Mesendoderm (in vitro differentiated cells): ENCODE measurements at regions not wholly inside any gene's neighbourhood (a gene's known extent, or its start where the extent isn't known, plus 50 kb on each side); places are given as distances from the start of the nearest gene placed in this dataset.
A peak's percentile ranks its signal among the peaks of the same experiment; 100 is the strongest.

ENCODE experiments used
- DNase-seq: peaks from one replicate; pipeline ENCODE4 v3.0.0; 2013
- H2AK5ac ChIP-seq: 2 replicates; pipeline ENCODE4 v1.6.1; 2013; ENCODE audit warnings: low read length, inconsistent platforms
- H2BK120ac ChIP-seq: 2 replicates; pipeline ENCODE4 v1.6.1; 2013; ENCODE audit warnings: low read depth, mild to moderate bottlenecking, low read length, moderate library complexity, mixed read lengths
- H2BK15ac ChIP-seq: replicated peaks from 2 replicates; pipeline ENCODE4 v1.6.1; 2013; ENCODE audit warnings: low read depth, mild to moderate bottlenecking, moderate library complexity
- H2BK5ac ChIP-seq: 2 replicates; pipeline ENCODE4 v1.6.1; 2013; ENCODE audit warnings: low read length, inconsistent platforms
- H3K18ac ChIP-seq: 2 replicates; pipeline ENCODE4 v1.6.1; 2013; ENCODE audit warnings: mild to moderate bottlenecking, low read length, mixed read lengths
- H3K23ac ChIP-seq: one replicate; pipeline ENCODE4 v1.6.1; 2013; ENCODE audit warnings: low read length
- H3K27ac ChIP-seq: 2 replicates; pipeline ENCODE4 v1.5.1; 2013; ENCODE audit warnings: low read depth, mild to moderate bottlenecking, inconsistent platforms, low read length, moderate library complexity
- H3K27me3 ChIP-seq: 2 replicates; pipeline ENCODE4 v1.6.1; 2013; ENCODE audit warnings: low read length, control low read depth, mild to moderate bottlenecking, inconsistent platforms; ENCODE audit not compliant: insufficient read depth, poor library complexity
- H3K36me3 ChIP-seq: 2 replicates; pipeline ENCODE4 v1.6.1; 2013; ENCODE audit warnings: low read length, inconsistent platforms; ENCODE audit not compliant: control insufficient read depth, insufficient read depth
- H3K4ac ChIP-seq: one replicate; pipeline ENCODE4 v1.6.1; 2013; ENCODE audit warnings: low read depth, mild to moderate bottlenecking, low read length, moderate library complexity
- H3K4me1 ChIP-seq: 2 replicates; pipeline ENCODE4 v1.6.1; 2013; ENCODE audit warnings: low read depth, low read length, inconsistent platforms; ENCODE audit not compliant: control insufficient read depth
- H3K4me2 ChIP-seq: 2 replicates; pipeline ENCODE4 v1.6.1; 2013; ENCODE audit warnings: low read length
- H3K4me3 ChIP-seq: 2 replicates; pipeline ENCODE4 v1.5.1; 2013; ENCODE audit warnings: mild to moderate bottlenecking, low read length
- H3K56ac ChIP-seq: one replicate; pipeline ENCODE4 v1.6.1; 2013; ENCODE audit warnings: low read length
- H3K79me1 ChIP-seq: 2 replicates; pipeline ENCODE4 v1.6.1; 2013; ENCODE audit warnings: low read length, inconsistent platforms
- H3K79me2 ChIP-seq: 2 replicates; pipeline ENCODE4 v1.6.1; 2013; ENCODE audit warnings: mild to moderate bottlenecking, low read length; ENCODE audit not compliant: control insufficient read depth, insufficient read depth
- H3K9ac ChIP-seq: 2 replicates; pipeline ENCODE4 v1.6.1; 2013; ENCODE audit warnings: low read length, inconsistent platforms
- H4K5ac ChIP-seq: one replicate; pipeline ENCODE4 v1.6.1; 2013; ENCODE audit warnings: low read length
- H4K8ac ChIP-seq: one replicate; pipeline ENCODE4 v1.6.1; 2013; ENCODE audit warnings: low read depth, mild to moderate bottlenecking, control low read depth, low read length, moderate library complexity
- WGBS: extraction: QIAGEN DNeasy Blood & Tissue Kit; methylation state at CpG from one replicate; pipeline ENCODE4 v1.1.7; 2013; ENCODE audit warnings: low lambda C conversion rate, missing lambda C conversion rate; ENCODE audit not compliant: insufficient coverage; ENCODE audit errors: extremely low coverage; 5-methylcytosine and 5-hydroxymethylcytosine counted together

GRCh38 chr13:72168126-72168855, 301.3 kb upstream of the DACH1 start:
- H4K5ac ChIP-seq, result no peak overlapping the region
- no peak overlapping the region for H3K4me2 ChIP-seq
- H3K27ac ChIP-seq, result peak overlapping the region; percentile 28
- WGBS, result no CpG with 5 or more reads among the region's 8 CpGs
- H3K4me3 ChIP-seq, result no peak overlapping the region
- H3K79me1 ChIP-seq, result no peaks in the 10 kb centered on the region
- H3K79me2 ChIP-seq, result no peaks in the 10 kb centered on the region
- H3K56ac ChIP-seq, result no peak overlapping the region
- no peak overlapping the region for H3K4ac ChIP-seq
- no peak overlapping the region for H4K8ac ChIP-seq
- H3K23ac ChIP-seq, result no peak overlapping the region
- no peak overlapping the region for H2BK5ac ChIP-seq
- H3K27me3 ChIP-seq, result no peaks in the 10 kb centered on the region
- no peak overlapping the region for H3K9ac ChIP-seq
- H3K18ac ChIP-seq, result no peak overlapping the region
- peak; percentile 79 for DNase-seq
- no peak overlapping the region for H2BK15ac ChIP-seq
- no peaks in the 10 kb centered on the region for H3K36me3 ChIP-seq
- no peak overlapping the region for H2AK5ac ChIP-seq
- H3K4me1 ChIP-seq, result no peaks in the 10 kb centered on the region
- H2BK120ac ChIP-seq, result no peak overlapping the region

GRCh38 chr13:72166102-72166650, 299.2 kb upstream of the DACH1 start:
- Histone ChIP-seq H2BK15ac (no peak overlapping the region), H2BK5ac (no peak overlapping the region), H3K79me2 (no peaks in the 10 kb centered on the region), H2BK120ac (no peak overlapping the region), H2AK5ac (no peak overlapping the region), H3K4me3 (no peak overlapping the region), H3K23ac (no peak overlapping the region), H3K27me3 (no peaks in the 10 kb centered on the region), H3K36me3 (no peaks in the 10 kb centered on the region), H3K79me1 (no peaks in the 10 kb centered on the region), H3K18ac (no peak overlapping the region), H3K4me1 (no peaks in the 10 kb centered on the region), H3K4me2 (no peak overlapping the region), H3K4ac (no peak overlapping the region), H4K8ac (no peak overlapping the region), H3K27ac (no peak overlapping the region), H3K9ac (no peak overlapping the region), H3K56ac (no peak overlapping the region), H4K5ac (no peak overlapping the region)
- WGBS, result no CpG with 5 or more reads among the region's 2 CpGs
- no peak for DNase-seq

- H4K8ac ChIP-seq, result no peak overlapping the region
- H3K4me3 ChIP-seq, result no peak overlapping the region
- WGBS, result no CpG with 5 or more reads among the region's 1 CpG
- H3K4ac ChIP-seq, result no peak overlapping the region
- no peak overlapping the region for H2BK120ac ChIP-seq
- no peaks in the 10 kb centered on the region for H3K4me1 ChIP-seq
- no peak for DNase-seq
- H3K23ac ChIP-seq, result no peak overlapping the region
- no peaks in the 10 kb centered on the region for H3K36me3 ChIP-seq
- no peak overlapping the region for H3K27ac ChIP-seq
- H3K79me1 ChIP-seq, result no peaks in the 10 kb centered on the region
- H3K79me2 ChIP-seq, result no peaks in the 10 kb centered on the region
- H2BK5ac ChIP-seq, result no peak overlapping the region
- no peak overlapping the region for H3K9ac ChIP-seq
- H3K56ac ChIP-seq, result no peak overlapping the region
- H3K27me3 ChIP-seq, result no peaks in the 10 kb centered on the region
- H2BK15ac ChIP-seq, result no peak overlapping the region
- H4K5ac ChIP-seq, result no peak overlapping the region
- no peak overlapping the region for H3K4me2 ChIP-seq
- no peak overlapping the region for H2AK5ac ChIP-seq
- no peak overlapping the region for H3K18ac ChIP-seq
Measured at GRCh38 chr13:72165276-72165675, 298.3 kb upstream of the DACH1 start.

- Histone ChIP-seq H3K4me3 (no peak overlapping the region), H2BK5ac (no peak overlapping the region), H3K79me1 (no peaks in the 10 kb centered on the region), H2AK5ac (no peak overlapping the region), H3K18ac (no peak overlapping the region), H3K36me3 (no peaks in the 10 kb centered on the region), H3K4ac (no peak overlapping the region), H3K4me1 (no peaks in the 10 kb centered on the region), H2BK15ac (no peak overlapping the region), H3K56ac (no peak overlapping the region), H2BK120ac (no peak overlapping the region), H3K79me2 (no peaks in the 10 kb centered on the region), H4K8ac (no peak overlapping the region), H3K27me3 (no peaks in the 10 kb centered on the region), H3K4me2 (no peak overlapping the region), H4K5ac (no peak overlapping the region), H3K9ac (no peak overlapping the region), H3K23ac (no peak overlapping the region), H3K27ac (no peak overlapping the region)
- DNase-seq, result no peak
- no CpG with 5 or more reads among the region's 1 CpG for WGBS
Measured at GRCh38 chr13:72164811-72165210, 297.8 kb upstream of the DACH1 start.

- H3K4me2 ChIP-seq, result no peak overlapping the region
- H3K18ac ChIP-seq, result no peak overlapping the region
- DNase-seq, result no peak
- H3K27me3 ChIP-seq, result no peaks in the 10 kb centered on the region
- H3K4ac ChIP-seq, result no peak overlapping the region
- no peaks in the 10 kb centered on the region for H3K79me1 ChIP-seq
- H3K27ac ChIP-seq, result no peak overlapping the region
- H3K4me1 ChIP-seq, result no peaks in the 10 kb centered on the region
- no peak overlapping the region for H2BK5ac ChIP-seq
- H2BK15ac ChIP-seq, result no peak overlapping the region
- no peak overlapping the region for H3K9ac ChIP-seq
- no peaks in the 10 kb centered on the region for H3K36me3 ChIP-seq
- H4K8ac ChIP-seq, result no peak overlapping the region
- WGBS, result no CpG with 5 or more reads among the region's 4 CpGs
- H2AK5ac ChIP-seq, result no peak overlapping the region
- H3K79me2 ChIP-seq, result no peaks in the 10 kb centered on the region
- H2BK120ac ChIP-seq, result no peak overlapping the region
- no peak overlapping the region for H3K56ac ChIP-seq
- no peak overlapping the region for H3K23ac ChIP-seq
- H4K5ac ChIP-seq, result no peak overlapping the region
- H3K4me3 ChIP-seq, result no peak overlapping the region
Measured at GRCh38 chr13:72163678-72164077, 296.7 kb upstream of the DACH1 start.

- H2BK120ac ChIP-seq, result no peak overlapping the region
- H4K8ac ChIP-seq, result no peak overlapping the region
- no peaks in the 10 kb centered on the region for H3K79me1 ChIP-seq
- H3K79me2 ChIP-seq, result no peaks in the 10 kb centered on the region
- H3K4me3 ChIP-seq, result no peak overlapping the region
- DNase-seq, result no peak
- no peak overlapping the region for H3K23ac ChIP-seq
- H3K9ac ChIP-seq, result no peak overlapping the region
- no peak overlapping the region for H3K4me2 ChIP-seq
- no peak overlapping the region for H3K56ac ChIP-seq
- H3K4me1 ChIP-seq, result no peaks in the 10 kb centered on the region
- H3K27ac ChIP-seq, result no peak overlapping the region
- no peak overlapping the region for H4K5ac ChIP-seq
- H2BK5ac ChIP-seq, result no peak overlapping the region
- H2AK5ac ChIP-seq, result no peak overlapping the region
- no CpG with 5 or more reads among the region's 5 CpGs for WGBS
- H3K4ac ChIP-seq, result no peak overlapping the region
- H2BK15ac ChIP-seq, result no peak overlapping the region
- no peak overlapping the region for H3K18ac ChIP-seq
- no peaks in the 10 kb centered on the region for H3K36me3 ChIP-seq
- no peaks in the 10 kb centered on the region for H3K27me3 ChIP-seq
Measured at GRCh38 chr13:72160977-72161376, 294.0 kb upstream of the DACH1 start.
